Stimulated activated naive CD4-positive, alpha-beta T cell (primary cell): ENCODE measurements at regions not wholly inside any gene's neighbourhood (a gene's known extent, or its start where the extent isn't known, plus 50 kb on each side); places are given as distances from the start of the nearest gene placed in this dataset.
A peak's percentile ranks its signal among the peaks of the same experiment; 100 is the strongest.

Experiments
- DNase-seq, 6 experiments: peaks; one replicate each; lab custom pipeline; 2025; lab: John Stamatoyannopoulos, UW

DNA sequence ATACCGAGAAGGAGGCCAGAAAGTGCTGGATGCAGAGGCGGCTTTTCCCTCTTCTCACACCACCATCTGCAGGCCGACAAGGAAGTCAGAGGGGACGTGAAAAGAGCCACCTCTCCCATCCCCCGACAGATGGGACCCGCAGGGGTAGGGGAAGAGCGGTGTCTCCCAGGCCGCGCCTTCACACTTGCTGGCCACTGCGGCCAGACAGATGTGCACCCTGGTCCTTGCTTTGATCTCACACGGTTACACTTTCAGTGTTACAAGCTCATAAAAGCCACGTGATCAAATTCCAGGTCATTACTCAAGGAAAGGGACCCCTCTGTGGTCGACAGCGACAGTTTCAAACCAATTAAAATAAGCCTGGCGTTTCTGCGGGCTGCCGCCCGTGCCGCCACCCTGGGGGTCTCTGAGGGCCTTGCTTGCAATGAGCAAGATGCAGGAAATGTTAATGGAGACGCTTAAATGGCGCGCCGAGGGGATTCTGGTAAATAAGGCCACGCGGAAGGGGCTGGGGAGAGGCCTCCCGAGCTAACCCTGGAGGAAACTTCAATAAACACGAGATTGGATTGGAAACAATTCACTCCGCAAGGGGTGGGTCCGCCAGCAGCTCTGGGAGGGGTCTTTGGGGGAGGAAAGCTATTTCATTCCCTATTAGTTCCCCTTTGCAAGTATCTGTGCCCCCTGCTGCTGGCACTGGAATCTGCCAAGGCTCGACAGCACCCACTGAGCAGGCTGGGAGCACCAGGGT is 240.9 kb downstream of the ENGASE start:
- DNase-seq: no peak

GRCh38 chr17:79314617-79315357 is 240.2 kb downstream of the ENGASE start:
- DNase-seq: no peak

- DNase-seq: no peak
These were observed 236.7 kb downstream of the ENGASE start for GRCh38 chr17:79311373-79311772.

DNA sequence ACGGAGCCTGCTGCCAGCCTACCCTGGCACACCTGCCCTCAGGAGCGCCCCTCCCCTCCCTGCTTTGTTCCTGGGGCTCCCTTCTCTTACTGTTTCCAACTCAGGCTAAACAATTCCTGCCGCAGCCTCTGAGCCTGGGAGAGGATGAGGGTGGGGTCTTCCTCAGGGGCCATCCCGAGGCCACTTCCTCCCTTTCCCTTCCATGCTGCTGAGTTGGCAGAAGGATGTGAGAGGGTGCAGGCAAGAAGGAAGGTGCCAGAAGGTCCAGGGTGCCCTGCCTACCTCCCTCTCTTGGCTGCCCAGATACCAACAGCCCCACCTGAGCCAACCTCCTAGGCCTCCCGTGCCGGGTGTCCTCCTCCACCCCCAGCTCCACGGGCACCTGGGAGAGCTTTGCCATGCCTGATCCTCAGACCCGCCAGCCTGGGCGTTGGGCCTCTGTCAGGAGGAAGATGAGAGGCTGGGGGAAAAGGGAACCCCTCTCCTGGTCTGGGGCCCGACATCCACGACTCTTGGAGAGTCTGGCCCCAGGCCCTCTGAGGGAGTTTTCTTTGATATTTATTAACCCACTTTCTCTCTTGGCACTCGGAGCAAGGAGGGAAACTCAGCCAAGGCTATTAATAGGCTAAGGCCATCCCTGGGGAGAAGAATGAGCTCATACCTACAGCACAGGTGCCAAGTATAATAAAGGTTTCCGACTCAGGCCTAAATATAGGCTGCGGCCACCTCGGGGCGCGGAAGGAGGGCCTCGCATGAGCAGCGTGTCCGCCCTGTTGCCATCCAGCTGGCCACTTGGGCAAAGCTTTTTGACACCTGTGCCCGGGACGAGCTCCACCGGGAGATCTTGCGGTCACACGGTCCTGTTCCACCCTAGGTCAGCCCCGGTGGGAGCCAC is 232.0 kb downstream of the ENGASE start:
- no peak for DNase-seq

DNA sequence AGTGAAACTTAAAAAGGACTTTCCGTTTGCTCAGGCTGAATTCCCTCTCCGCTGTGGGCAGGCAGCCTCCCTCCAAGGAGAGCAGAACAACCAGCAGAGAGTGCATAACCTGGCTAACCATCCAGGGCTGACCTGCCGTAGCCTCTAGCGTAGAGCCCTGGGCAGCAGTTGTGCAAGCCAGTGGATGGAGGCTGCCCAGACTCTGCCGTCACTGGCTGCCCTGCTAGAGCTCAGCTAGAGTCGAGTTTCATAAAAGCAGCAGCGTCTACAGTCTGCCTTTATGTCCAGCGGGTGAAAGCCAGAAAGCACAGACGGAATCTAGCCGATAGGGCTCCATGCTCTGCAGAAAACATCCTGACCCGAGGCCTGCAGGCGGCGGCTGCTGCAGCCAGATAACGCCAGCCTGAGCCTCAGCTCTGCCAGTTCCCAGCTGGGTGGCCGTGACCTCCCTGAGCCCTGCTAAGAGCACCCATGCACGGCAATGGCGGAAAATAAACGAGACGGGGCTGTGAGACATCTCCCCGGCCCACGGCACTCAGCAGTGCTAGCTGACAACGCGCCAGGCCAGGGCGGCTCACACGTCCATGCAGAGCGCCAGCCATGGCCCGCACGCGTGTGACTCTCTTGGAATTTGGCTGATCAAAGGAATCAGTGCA is 231.3 kb downstream of the ENGASE start:
- no peak for DNase-seq

DNA sequence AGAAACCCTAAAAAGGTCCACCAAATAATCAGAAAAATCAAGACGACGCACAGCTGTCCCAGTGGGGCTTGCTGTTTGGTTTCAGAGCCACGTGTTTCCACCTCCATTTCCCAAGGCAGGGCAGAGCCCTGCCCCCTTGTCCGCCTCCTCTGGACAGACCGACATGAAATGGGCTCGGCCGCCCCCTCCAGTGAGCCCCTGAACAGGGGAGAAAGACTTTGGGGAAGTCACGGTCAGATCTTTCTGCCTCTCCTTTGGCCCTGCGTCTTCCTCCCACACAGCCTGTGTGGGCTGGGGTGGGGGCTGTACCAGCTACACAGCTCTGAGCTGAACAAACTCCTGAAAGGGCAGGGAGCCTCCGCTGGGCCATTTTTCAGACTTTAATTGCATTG is 230.7 kb downstream of the ENGASE start:
- DNase-seq: no peak

- no peak for DNase-seq
These were observed 230.3 kb downstream of the ENGASE start for GRCh38 chr17:79304884-79305283.

- no peak for DNase-seq
These were observed 229.1 kb downstream of the ENGASE start for GRCh38 chr17:79303641-79304205.

DNA sequence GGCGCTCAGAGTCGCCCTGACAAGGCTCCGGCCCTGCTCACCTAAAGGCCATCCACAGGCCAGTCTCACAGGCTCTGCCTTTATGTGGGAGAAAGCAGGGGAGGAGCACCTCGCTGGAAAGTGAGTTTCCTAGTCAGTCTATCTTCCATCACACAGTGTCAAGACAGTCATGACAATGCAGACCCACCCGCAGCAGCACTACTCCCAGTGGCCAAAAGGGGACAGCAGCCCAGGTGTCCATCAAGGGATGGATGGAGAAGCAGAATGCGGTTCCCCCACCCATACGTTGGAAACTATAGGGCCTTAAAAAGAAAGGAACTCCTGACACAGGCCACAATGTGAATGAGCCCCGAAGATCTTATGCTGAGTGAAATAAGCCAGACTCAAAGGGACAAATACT is 226.8 kb downstream of the ENGASE start:
- no peak for DNase-seq

GRCh38 chr17:79299349-79299748 is 224.7 kb downstream of the ENGASE start:
- DNase-seq: no peak

- no peak for DNase-seq
These were observed 224.2 kb downstream of the ENGASE start for GRCh38 chr17:79298799-79299198.

GRCh38 chr17:79296243-79296642 is 221.6 kb downstream of the ENGASE start:
- no peak for DNase-seq

- DNase-seq: no peak
These were observed 220.7 kb downstream of the ENGASE start for GRCh38 chr17:79295307-79295706.

- DNase-seq: peak in 4 of 6 experiments; percentile 4 to 33 (median 24)
These were observed 219.9 kb downstream of the ENGASE start for GRCh38 chr17:79294459-79295071.

DNA sequence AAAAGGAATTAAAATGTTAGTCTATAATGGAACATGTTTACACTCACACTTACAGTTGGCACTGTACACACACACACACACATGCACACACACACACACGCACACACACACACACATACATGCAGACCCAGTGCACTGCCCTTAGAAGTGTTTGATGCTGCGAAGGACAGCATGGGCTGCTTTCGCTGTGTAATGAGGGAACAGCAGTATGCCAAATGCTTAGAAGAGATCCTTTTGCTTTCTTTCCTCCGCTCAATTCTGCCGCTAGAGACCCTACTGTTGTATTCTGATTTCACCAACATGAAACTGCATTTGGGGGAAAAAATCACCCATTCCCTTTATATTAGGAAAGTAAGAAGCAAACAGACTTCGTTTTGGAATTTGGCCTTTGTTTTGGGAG is 217.9 kb downstream of the ENGASE start:
- DNase-seq: no peak

DNA sequence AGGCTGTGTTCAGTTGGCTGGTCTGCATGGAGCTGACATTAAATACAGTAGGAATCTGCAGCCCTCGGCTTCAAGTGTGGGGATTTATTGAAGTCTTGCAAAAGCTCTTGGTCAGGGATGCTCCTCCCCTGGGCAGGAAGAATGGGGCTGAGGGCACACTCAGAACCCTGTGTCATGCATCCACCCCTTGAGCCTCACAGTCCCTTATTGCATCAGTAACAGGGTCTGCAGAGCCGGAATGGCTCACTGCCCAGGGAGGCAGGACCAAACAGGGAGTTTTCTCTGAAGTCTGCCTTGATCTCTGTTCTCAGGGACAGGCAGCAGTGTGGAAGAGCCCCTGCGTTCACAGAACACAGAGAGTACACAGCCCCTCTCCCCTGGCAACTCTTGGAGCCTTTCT is 216.8 kb downstream of the ENGASE start:
- no peak for DNase-seq

- no peak for DNase-seq
These were observed 216.1 kb downstream of the ENGASE start for GRCh38 chr17:79290726-79291125.

- no peak for DNase-seq
These were observed 214.3 kb downstream of the ENGASE start for GRCh38 chr17:79288950-79289349.

DNA sequence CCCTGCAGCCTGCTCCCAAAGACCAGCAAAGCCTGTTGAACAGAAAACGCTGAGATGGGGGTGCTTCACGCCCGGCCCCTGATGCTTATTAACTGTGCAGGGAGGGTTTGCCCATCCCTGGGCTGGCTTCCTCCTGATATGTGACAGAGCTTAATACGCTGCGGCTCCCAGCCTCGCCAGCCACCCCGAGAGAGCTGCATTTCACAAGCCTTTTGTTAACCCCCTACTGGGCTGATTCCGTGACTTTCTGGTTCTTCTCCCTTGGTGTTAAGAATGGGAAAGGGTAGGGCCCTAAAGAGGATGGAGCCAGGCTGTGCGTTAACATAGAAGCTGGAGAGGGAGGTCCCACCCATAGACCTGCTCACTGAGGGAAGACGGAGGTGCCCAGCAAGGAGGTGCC is 211.8 kb downstream of the ENGASE start:
- DNase-seq: no peak

GRCh38 chr17:79285973-79286372 is 211.3 kb downstream of the ENGASE start:
- no peak for DNase-seq

DNA sequence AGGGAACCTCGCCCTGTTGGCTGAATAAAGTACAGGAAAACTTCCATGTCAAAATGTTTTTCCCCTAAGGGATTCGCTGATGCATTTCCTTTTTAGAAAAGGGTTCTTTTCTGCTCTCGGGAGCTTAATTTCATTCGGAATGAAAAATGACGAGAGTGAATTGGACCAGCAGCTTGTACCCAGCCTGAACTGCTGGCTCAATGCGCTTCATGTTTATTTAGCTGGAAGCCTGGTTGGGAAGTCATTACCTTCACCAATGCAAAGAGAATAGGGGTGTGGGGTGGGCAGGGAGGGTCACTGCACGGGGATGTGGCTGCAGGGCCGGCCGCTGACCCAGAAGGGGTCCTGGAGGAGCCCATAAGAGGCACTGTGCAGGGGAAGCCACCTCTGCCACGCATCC is 207.7 kb downstream of the ENGASE start:
- DNase-seq: no peak
